ENCODE measurements at regions not wholly inside any gene's neighbourhood (a gene's known extent, or its start where the extent isn't known, plus 50 kb on each side); places are given as distances from the start of the nearest gene placed in this dataset.

DNA sequence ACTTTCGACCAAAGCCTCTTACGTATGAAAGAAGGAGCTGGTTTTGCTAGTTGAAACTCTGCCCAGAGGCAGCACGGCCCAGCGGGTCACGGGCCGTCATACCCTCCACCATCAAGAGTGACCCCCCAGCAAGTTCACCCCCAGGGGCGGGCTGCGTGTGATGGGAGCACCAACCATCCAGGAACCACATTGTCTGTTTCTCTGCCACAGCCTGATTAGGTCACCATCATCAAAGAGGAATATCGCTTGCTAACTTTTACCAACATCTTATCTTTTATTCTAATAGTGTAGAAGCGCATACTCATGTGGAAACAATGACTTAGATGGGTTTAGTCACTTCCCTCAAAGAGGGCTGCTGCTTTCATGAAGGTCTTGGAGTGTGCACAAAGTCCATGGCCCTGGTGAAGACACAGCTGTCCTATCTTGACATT lies 116.6 kb upstream of the SMIM21 start:
- POLR2A ChIA-PET = no interaction called here
- peaks cover 1% of the 10 kb centered on the region for H3K4me1 Mint-ChIP-seq
- H3K27ac Mint-ChIP-seq = no peak overlapping the region
- H3K27me3 Mint-ChIP-seq = peaks cover 17% of the 10 kb centered on the region
- CTCF ChIA-PET = no interaction called here
- no peak for DNase-seq
- H3K36me3 Mint-ChIP-seq (ENCODE audit: low read depth) = no peaks in the 10 kb centered on the region
- H3K9me3 Mint-ChIP-seq = no peaks in the 10 kb centered on the region
- no peak overlapping the region for H3K4me3 Mint-ChIP-seq

DNA sequence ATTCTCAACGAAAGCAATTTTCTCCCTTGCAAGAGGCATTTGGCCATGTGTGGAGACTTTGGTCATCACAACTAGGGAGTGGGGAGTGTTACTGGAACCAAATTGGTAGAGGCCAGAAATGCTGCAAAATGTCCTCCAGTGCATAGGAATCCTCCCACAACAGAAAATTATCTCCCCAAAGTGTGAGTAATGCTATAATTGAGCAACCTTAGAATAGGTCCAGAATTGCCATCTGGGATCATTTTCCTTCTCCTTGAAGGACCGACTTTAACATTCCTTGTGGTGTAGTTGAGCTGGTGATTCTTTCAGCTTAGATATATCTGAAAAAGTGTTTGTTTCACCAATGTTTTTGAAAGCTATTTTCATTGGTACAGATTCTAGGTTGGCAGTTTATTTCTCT lies 111.2 kb upstream of the SMIM21 start:
- POLR2A ChIA-PET = no interaction called here

DNA sequence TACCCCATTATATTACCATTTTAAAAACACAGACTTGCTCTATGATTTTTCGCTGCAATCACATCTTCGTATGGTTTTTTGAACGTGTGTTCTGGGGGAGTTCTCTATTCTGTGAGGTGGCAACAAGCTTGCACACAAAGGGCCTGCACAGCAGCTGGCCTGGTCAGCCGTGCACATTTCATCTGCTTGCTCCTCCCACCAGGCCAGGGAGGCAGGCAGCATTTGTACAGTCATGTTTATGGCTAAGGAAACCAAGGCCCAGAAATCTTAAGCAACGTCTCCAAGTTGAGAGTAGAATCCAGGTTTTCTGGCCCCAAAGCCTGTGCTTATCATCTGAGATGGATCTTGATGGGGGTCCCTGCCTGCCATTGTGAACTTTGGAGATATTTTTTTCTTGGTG lies 106.4 kb upstream of the SMIM21 start:
- H3K4me1 Mint-ChIP-seq = no peaks in the 10 kb centered on the region
- DNase-seq = no peak
- ChIA-PET POLR2A (no interaction called here), CTCF (no interaction called here)
- H3K9me3 Mint-ChIP-seq = no peaks in the 10 kb centered on the region
- H3K4me3 Mint-ChIP-seq = no peak overlapping the region
- H3K36me3 Mint-ChIP-seq (ENCODE audit: low read depth) = no peaks in the 10 kb centered on the region
- H3K27me3 Mint-ChIP-seq = peaks cover 9% of the 10 kb centered on the region
- no peak overlapping the region for H3K27ac Mint-ChIP-seq

More for the DNA sequence above, 111.2 kb upstream of the SMIM21 start:
- Mint-ChIP-seq H3K27me3 (peaks cover 25% of the 10 kb centered on the region), H3K27ac (no peak overlapping the region), H3K9me3 (no peaks in the 10 kb centered on the region), H3K4me1 (no peaks in the 10 kb centered on the region), H3K36me3 (ENCODE audit: low read depth) (no peaks in the 10 kb centered on the region), H3K4me3 (no peak overlapping the region)
- DNase-seq = no peak
- CTCF ChIA-PET = no interaction called here

DNA sequence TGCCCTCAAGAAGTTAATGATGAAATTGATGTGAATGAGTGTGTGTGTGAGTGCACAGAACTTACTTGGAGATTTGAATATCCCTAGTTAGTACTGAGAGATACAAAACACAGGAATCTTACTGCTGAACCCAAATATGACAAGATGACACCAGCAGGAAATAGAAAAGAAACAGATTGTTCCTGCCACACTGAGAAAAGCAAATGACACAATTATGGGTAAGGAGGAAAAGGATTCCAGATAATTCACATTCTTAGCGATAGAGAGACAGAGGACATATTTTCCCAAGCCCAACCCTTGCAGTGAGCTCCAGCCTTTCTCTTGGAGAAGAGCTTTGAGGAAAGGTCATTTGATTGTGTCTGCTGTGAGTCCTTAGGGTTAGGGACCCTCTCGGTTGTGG lies 105.7 kb upstream of the SMIM21 start:
- H3K4me1 Mint-ChIP-seq = no peaks in the 10 kb centered on the region
- H3K4me3 Mint-ChIP-seq = no peak overlapping the region
- ChIA-PET CTCF (no interaction called here), POLR2A (no interaction called here)
- no peak for DNase-seq
- H3K9me3 Mint-ChIP-seq = no peaks in the 10 kb centered on the region
- no peak overlapping the region for H3K27ac Mint-ChIP-seq
- peaks cover 9% of the 10 kb centered on the region for H3K27me3 Mint-ChIP-seq
- H3K36me3 Mint-ChIP-seq (ENCODE audit: low read depth) = no peaks in the 10 kb centered on the region

DNA sequence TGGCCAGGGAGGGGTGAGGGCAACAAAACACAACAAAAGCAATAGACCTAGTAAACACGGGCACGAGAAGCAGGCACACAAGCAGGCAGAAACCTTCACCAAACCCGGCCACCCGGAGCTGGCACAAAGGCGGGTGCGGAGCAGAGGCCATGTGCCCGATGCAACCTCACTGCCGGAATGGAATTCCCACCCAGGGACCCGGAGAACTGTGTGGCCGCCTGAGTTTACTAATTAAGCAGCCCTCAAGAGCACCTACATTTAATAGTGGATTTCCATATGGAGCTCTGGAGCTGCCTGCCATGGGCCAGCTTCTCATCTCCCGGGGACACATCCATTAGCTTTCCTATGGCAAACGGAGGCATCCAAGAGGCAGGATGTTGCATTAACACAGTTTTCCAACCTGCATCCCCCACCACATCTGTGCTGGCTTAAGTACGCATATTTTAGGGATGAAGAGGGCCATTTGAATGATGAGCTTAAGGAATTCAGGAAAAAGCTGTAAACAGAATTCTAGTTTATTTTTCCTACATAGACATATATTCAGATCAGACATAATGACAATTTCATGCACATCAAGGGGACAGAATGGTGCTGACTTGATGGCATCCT lies 104.5 kb upstream of the SMIM21 start:
- Mint-ChIP-seq H3K4me1 (no peaks in the 10 kb centered on the region), H3K27ac (no peak overlapping the region), H3K9me3 (no peaks in the 10 kb centered on the region), H3K36me3 (ENCODE audit: low read depth) (no peaks in the 10 kb centered on the region), H3K4me3 (no peak overlapping the region), H3K27me3 (peaks cover 4% of the 10 kb centered on the region)
- no peak for DNase-seq
- POLR2A ChIA-PET = no interaction called here
- CTCF ChIA-PET = interaction anchor here (0.6 kb wide), 1 partner anchor 35 kb away, joined by 3 read pairs; no protein-coding TSS in a partner anchor

DNA sequence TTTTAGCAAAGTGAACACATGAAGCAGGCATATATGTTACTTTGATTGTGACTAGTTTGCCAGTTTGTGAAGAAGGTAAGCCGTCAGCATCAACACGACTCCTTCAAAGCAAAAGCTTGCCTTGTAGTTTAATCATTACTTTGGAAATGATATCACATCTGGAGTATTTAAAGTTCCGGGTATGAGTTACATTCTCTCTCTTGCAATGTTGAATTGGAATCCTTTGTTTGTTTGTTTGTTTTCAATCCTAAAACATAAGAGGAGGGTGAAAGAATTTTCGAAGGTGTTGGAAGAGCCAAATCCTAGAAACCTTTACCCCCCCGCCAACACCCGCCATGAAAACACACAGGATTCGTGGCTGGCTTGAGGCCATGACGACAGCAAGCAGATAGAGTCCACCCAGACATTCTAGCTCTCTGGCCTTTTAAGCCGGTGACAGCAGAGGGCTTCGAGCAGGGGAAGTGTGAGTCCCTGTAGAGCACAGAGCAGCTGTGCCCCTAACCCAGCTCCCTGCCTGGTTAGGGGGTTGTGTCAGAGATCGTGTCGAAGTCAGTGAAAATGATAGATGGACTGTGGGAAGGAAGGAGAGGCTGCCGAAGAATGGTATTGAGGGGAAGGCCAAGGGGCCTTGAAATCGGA lies 103.8 kb upstream of the SMIM21 start:
- Mint-ChIP-seq H3K27me3 (peaks cover 2% of the 10 kb centered on the region), H3K4me1 (no peaks in the 10 kb centered on the region), H3K36me3 (ENCODE audit: low read depth) (no peaks in the 10 kb centered on the region), H3K4me3 (no peak overlapping the region), H3K27ac (no peak overlapping the region), H3K9me3 (no peaks in the 10 kb centered on the region)
- CTCF ChIA-PET = interaction anchor here (0.6 kb wide), 1 partner anchor 34 kb away, joined by 3 read pairs; no protein-coding TSS in a partner anchor
- POLR2A ChIA-PET = no interaction called here
- DNase-seq = no peak

DNA sequence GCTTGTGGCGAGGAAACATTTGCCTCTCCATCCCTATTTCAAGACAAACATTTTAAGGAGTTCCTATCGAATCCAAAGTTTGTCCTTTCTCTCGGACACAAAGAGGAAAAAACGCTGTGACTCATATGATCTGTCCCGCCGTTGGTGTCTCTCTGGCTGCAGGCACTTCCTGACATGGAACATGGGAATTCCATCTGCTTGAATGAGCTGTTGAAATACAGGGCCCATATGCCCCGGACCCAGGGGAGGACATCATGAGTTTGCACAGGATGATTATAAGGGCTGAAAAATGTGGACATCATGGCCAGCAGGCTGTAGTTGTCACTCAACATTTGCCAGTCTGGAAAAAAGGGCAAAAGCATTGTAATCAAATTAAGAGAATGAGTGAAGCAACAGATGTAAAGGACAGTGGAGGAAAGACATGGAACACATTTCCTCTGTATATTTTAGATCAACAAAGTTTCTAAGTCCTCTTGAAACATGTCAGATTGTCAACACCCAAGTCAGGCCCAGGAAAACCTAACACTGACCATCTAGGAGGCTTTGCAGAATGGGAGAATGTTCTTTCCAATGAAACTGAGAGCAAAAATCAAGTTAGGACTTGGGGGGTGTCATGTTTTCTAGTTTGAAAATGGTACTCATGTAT lies 103.2 kb upstream of the SMIM21 start:
- no peaks in the 10 kb centered on the region for H3K9me3 Mint-ChIP-seq
- no peak overlapping the region for H3K4me3 Mint-ChIP-seq
- no peak overlapping the region for H3K27ac Mint-ChIP-seq
- no peaks in the 10 kb centered on the region for H3K4me1 Mint-ChIP-seq
- ChIA-PET CTCF (no interaction called here), POLR2A (no interaction called here)
- peaks cover 2% of the 10 kb centered on the region for H3K27me3 Mint-ChIP-seq
- no peaks in the 10 kb centered on the region for H3K36me3 Mint-ChIP-seq (ENCODE audit: low read depth)
- no peak for DNase-seq

DNA sequence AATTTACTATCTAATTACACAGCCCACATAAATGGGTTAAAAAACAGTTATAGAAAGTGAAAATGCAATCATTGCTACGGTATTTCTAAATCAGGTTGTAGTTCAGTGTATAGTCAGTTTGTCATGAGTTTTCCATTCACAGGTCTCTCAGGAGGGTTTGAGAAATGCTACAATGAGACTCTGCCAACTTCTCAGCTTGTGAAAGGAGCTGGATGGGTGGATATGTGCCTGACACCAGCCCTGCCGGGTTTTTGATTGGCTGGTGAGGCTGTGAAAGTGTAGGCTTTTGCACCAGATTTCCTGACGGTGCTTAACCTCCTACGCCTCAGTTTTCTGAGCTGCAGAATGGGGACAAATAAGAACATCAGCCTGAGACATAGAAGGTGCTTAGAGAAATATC lies 102.6 kb upstream of the SMIM21 start:
- DNase-seq = no peak
- H3K27me3 Mint-ChIP-seq = peaks cover 2% of the 10 kb centered on the region
- CTCF ChIA-PET = no interaction called here
- POLR2A ChIA-PET = no interaction called here
- H3K4me3 Mint-ChIP-seq = no peak overlapping the region
- no peak overlapping the region for H3K27ac Mint-ChIP-seq
- H3K9me3 Mint-ChIP-seq = no peaks in the 10 kb centered on the region
- no peaks in the 10 kb centered on the region for H3K36me3 Mint-ChIP-seq (ENCODE audit: low read depth)
- H3K4me1 Mint-ChIP-seq = no peaks in the 10 kb centered on the region

DNA sequence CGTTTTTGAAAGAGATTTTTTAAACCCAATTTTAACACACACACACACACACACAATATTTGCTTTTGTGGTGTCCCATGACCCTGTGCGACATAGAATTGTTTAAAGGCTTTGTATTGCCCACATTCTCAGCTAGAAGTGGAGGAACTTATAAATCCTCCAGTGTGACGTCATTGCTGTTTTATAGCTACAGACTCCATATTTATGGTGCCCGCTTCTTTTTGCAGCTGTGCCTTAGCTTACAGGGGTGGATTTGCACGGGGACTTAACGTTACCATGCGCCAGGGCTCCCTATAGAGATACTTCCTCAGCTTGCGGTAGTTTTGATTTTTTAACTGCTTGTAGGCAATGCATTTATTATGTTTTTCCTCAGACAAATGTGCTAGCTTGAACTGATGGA lies 101.9 kb upstream of the SMIM21 start:
- peaks cover 2% of the 10 kb centered on the region for H3K27me3 Mint-ChIP-seq
- ChIA-PET CTCF (no interaction called here), POLR2A (no interaction called here)
- no peak overlapping the region for H3K4me3 Mint-ChIP-seq
- H3K36me3 Mint-ChIP-seq (ENCODE audit: low read depth) = no peaks in the 10 kb centered on the region
- no peak for DNase-seq
- H3K9me3 Mint-ChIP-seq = no peaks in the 10 kb centered on the region
- H3K27ac Mint-ChIP-seq = no peak overlapping the region
- H3K4me1 Mint-ChIP-seq = no peaks in the 10 kb centered on the region

DNA sequence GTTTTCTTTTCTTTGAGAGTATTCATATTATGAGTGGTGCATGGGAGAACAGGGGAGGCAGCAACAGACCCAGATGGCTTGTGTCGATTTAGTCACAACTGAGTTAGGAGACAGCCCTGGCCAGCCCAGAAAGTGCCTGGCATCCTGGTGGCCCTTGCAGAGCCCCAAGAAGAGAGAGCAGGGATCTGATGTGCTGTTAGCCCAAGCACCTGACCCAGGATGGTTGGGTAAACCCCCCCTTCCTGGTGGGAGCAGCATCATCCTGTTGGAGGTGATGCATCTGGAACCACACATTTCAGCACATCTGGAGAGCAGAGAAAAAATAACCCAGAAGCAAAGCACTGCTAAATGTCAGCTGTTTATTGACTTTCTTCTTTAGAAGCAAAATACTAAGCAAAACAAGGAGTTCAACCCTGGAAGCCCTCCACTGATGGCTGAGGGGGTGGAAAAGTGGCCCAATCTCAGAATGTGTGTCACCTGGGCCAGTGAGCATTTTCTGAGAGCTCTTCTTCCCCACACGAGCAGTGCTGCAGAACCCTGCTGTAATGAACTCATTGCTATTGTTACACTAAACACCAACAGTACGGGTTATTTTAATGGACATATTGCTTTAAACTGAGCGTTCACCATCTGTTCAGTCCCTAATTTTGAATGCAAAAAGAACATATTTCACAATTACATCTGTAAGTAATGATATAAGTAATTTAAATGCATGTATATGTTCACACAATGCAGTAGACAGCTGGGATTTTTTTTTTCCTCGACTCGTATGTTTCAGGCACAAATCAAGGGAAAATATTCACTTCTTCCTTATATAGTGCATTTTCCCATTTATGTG lies 100.6 kb upstream of the SMIM21 start:
- no peak overlapping the region for H3K4me3 Mint-ChIP-seq
- no peak overlapping the region for H3K27ac Mint-ChIP-seq
- ChIA-PET POLR2A (no interaction called here), CTCF (no interaction called here)
- H3K4me1 Mint-ChIP-seq = no peaks in the 10 kb centered on the region
- H3K36me3 Mint-ChIP-seq (ENCODE audit: low read depth) = no peaks in the 10 kb centered on the region
- peaks cover 2% of the 10 kb centered on the region for H3K27me3 Mint-ChIP-seq
- DNase-seq = no peak
- no peaks in the 10 kb centered on the region for H3K9me3 Mint-ChIP-seq

DNA sequence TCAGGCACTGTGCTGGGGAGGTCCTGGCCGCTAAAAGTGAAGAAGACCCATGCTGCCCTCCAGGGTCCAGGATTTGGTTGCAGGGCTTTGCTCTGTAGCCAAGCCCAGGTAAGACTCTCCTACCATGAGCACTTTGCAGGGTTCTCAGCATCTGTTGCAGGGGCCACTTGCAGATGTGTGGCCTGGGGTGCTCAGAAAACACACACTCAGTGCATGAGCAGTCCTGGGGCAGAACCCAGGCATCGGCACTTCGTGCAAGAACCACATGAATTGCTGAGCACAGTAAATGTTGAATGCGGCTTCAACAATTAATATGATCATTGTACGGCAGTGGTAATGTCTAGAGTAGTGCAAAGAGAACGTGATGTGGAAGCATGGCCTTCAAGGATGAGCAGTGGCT lies 98.5 kb upstream of the SMIM21 start:
- ChIA-PET CTCF (no interaction called here), POLR2A (interaction anchor here (0.6 kb wide), 1 partner anchor 18 kb away, joined by 3 read pairs; no protein-coding TSS in a partner anchor)
- Mint-ChIP-seq H3K27me3 (peaks cover 2% of the 10 kb centered on the region), H3K27ac (no peak overlapping the region), H3K9me3 (no peaks in the 10 kb centered on the region), H3K36me3 (ENCODE audit: low read depth) (no peaks in the 10 kb centered on the region), H3K4me3 (no peak overlapping the region), H3K4me1 (no peaks in the 10 kb centered on the region)
- DNase-seq = no peak

DNA sequence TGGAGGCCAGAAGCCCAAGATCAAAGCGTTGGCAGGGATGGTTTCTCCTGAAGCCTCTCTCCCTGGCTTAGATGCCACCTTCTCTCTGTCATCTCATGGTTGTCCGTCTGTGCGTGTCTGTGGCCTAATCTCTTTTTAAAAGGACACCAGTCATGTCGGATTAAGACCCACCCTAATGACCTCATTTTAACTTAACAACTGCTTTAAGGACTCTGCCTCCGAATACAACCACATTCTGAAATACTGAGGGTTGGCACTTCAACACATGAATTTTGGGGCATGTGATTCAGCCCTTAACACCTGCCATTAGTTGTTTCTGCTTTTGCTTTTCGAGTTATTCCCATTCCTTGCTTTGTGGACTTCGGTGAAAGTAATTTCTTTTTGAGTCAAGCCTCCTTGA lies 97.8 kb upstream of the SMIM21 start:
- H3K9me3 Mint-ChIP-seq = no peaks in the 10 kb centered on the region
- POLR2A ChIA-PET = no interaction called here
- H3K36me3 Mint-ChIP-seq (ENCODE audit: low read depth) = no peaks in the 10 kb centered on the region
- no peaks in the 10 kb centered on the region for H3K4me1 Mint-ChIP-seq
- DNase-seq = no peak
- no peak overlapping the region for H3K4me3 Mint-ChIP-seq
- CTCF ChIA-PET = no interaction called here
- no peak overlapping the region for H3K27ac Mint-ChIP-seq
- peaks cover 2% of the 10 kb centered on the region for H3K27me3 Mint-ChIP-seq

DNA sequence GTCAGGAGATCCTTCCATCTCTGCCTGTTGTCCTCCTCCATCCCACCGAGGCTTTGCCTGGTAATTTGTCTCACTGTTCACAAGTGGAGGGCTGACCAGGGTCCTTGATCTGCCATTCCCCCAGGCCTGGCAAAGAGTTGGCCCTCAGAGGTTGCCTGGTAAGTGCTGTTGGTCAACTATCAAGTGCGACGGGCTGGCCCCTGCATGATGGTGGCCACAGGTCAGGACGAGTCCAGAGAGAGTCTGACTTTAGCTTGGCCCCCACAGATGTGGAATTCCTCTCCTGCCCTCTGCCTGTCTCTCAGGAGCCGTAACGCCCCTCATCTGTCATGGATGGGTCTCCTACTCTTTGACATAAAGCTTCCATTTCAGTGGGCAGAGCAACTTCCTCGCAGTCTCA lies 97.3 kb upstream of the SMIM21 start:
- Mint-ChIP-seq H3K4me1 (no peaks in the 10 kb centered on the region), H3K9me3 (no peaks in the 10 kb centered on the region), H3K27ac (no peak overlapping the region), H3K27me3 (peaks cover 2% of the 10 kb centered on the region), H3K4me3 (no peak overlapping the region), H3K36me3 (ENCODE audit: low read depth) (no peaks in the 10 kb centered on the region)
- ChIA-PET CTCF (no interaction called here), POLR2A (no interaction called here)
- DNase-seq = no peak
